Activated CD4-positive, alpha-beta T cell treated with anti-CD3 and anti-CD28 coated beads, Interleukin-10, Interleukin-2, amounts not matched to agents 100 ng/mL and 50 ng/mL, durations not matched to agents 16 hours and 8 hours (primary cell): ENCODE measurements at regions not wholly inside any gene's neighbourhood (a gene's known extent, or its start where the extent isn't known, plus 50 kb on each side); places are given as distances from the start of the nearest gene placed in this dataset.
A peak's percentile ranks its signal among the peaks of the same experiment; 100 is the strongest.

ENCODE experiments used
- DNase-seq: peaks from one replicate; pipeline ENCODE4 v3.0.0-alpha.2; 2020

DNA sequence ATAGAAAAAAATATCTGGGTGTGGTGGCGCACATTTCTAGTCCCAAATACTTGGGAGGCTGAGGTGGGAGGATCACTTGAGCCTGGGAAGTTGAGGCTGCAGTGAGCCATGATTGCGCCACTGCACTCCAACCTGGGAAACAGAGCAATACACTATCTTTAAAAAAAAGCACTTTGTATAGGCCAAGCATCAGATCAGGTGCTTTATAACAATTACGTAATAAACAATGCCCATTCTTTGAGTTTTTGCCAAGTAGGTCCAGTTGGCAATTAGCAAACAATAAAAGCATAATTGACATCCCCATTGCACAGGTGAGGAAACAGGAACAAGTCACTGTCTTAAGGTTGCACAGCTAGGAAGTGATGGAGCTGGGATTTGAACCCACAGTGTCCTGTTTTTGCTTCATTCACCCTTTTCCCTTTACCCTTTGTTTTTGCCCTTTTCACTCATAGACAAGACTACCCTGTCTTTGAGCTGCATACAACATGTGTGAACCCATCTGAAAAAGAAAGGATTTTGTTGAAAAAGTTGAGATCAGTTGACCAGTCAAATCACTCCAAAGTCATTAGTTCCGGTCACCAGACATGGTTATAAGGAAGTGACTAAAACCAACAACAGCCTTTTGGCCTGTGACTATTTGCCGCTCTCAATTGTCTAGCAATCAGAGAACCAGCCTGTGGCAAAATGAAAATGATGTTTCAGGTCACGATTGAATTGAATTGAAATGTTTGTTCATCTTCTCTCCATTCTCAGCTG lies 303.6 kb downstream of the TFAP2C start:
- DNase-seq, result no peak

DNA sequence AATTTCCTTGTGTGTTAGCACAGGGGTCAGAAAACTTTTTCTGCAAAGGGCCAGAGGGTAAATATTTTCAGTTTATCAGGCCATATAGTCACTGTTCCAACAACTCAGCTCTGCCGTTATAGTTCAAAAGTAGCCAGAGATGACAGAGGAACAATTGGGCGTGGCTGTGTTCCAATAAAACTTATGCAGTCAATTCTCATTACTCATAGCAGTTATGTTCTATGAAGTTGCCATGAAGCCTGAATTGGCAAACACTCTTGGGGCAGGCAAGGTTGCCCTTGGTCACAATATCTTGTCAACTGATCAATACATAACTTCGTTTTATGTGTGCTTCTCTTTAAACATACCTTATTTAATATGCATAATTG lies 304.2 kb downstream of the TFAP2C start:
- DNase-seq, result no peak

DNA sequence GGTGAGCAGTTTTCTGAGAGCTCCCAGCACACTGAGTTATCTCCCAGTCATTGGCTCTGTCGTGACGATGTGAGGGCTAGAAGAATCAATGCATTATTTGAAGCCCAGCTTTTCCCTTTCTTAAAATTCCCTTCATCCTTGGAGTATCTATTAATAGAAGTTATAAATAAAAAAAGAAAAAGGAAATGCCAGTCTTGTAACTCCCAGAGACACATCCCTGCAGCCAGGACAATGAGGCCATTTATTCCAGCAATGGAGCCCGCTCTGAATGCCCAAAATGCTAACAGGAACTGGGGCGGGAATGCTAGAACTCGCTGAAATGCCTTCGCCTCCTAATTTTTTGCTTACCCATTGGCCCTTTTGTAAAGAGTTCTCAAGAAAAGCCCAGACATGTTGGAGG lies 305.8 kb downstream of the TFAP2C start:
- DNase-seq, result no peak

DNA sequence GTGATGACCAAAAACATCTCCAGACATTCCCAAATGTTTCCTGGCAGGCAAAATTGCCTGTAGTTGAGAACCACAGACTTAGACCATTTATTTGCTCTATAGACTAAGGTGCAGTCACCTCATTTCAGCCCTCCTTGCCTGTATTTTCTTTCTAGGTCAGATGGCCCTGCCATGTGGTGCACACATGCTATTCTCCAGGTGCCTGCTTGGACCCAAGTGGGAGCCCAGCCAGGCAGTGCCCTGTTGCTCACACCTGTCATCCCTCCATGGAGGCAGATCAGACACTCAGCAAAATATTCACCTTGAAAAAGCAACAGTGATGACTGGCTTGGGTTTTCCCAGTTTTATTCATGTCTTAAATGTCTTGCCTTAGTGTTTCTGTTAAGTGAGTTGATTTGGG lies 311.4 kb downstream of the TFAP2C start:
- DNase-seq, result no peak

DNA sequence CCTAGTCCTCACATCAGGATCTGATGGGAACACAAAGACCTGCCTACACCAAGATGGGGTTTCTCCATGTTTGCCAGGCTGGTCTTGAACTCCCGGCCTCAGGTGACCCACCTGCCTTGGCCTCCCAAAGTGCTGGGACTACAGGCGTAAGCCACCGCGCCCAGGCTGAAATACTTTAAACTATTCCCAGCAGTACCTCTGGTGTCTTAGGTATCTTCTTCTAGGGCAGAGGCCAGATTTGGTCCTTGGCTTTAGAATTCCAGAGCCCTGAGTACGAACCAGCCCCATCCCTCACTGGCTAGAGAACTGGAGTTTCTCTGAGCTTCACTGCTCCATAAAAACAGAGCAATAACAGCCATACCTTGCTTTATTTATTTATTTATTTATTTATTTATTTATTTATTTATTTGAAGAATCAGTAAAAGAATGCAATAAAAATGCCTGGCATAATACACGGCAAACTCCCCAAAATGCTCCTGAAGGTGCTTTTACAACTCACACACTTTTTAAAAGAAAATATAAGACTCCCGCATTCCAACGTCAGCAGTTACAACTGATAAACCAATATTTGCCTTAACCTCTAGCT lies 312.1 kb downstream of the TFAP2C start:
- DNase-seq, result no peak

DNA sequence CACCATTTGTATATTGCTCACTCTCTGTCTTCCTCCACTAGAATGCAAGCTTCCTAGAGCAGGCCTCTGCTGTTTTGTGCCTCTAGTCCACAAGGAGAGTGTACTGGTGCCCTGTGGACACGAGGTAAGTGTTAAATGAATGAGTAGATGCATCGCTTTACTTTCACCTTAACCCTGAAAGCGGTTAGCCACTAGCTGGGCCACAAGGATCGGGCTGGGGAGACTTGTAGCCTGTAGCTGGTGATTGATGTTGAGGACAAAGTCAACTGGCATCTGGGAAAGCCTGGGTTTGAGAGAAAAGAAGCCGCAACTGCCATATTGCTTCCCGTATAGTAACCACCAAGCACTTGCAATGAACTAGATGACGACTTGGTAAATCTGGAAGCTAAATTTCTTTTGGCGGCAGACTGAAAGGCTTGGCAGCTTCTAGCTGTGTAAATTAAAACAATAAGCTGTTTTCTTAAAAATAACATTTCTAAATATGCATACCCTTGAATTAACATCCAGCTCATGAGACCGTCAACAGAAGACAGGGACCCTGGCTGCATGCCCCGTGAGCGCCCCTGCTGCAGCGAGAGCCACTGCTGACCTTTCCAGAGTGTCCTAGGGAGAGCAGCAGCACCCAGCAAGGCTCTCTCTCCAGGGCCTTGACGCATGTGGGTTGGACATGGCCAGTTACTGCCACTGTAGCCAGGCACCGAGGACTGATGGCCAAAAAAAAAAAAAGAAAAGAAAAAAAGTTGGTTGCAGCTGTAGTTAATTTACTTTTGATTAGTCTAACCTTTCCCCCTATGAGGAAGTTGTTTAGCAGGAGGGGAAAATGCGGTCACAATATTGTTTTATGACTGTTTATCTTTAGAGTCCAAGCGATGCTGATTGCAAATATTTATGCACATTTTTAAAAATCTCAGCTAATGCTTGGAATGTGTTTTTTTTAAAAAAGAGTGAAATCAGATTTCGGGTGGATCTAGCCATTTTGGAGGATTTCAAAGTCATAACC lies 315.1 kb downstream of the TFAP2C start:
- DNase-seq, result no peak

DNA sequence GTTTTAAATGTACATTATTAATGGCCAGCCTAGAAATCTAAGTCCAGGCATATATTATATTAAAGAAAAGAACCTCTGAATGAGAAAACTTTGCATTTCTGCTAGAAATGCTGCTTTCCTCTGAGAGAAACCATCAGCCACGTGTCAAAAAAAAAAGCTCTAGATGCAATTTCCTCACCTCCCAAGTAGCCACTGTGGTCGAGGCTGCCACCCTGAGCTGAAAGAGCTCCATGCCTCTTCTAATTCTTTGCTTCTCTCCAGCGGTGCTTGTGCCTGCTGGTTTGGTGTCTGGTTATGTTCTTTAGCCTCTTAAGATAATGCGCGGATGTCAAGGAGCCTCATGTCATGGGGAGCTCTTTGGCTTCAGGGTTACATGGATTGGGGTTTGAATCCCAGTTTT lies 316.0 kb downstream of the TFAP2C start:
- DNase-seq, result no peak

DNA sequence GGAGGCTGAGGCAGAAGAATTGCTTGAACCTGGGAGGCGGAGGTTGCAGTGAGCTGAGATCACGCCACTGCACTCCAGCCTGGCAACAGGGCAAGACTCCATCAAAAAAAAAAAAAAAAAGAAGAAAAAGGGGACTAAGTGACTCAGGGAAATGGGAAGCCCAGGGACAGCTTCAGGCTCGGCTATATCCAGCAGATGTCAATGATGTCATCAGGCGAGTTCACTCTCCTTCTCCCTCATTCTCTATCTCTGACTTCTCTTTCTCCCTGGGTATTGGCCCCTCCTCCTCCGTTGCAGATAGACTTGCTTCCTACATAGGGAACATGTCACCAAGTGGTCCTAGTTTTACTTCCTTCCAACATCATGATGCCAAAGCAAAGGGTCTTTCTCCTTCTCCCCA lies 316.8 kb downstream of the TFAP2C start:
- no peak for DNase-seq

DNA sequence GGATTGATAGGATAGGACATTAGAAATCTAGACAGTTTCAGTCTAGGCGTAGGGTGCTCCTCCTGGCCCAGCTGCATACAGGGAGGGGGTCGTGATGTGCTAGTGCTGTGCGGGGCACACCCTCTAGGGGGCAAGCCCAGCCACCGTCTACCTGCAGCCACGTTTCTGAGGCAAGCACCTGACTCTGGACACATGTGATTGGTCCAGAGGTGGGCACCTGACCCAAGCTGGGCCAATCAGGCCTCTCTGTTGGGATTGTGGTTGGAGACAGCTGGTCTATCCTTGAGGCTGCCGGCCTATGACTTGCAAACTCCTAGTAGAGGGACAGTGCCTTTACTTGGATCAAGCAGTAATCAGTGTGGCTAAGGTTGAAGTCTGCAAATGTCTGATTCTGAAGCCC lies 317.1 kb downstream of the BMP7 start:
- peak; percentile 2 for DNase-seq

DNA sequence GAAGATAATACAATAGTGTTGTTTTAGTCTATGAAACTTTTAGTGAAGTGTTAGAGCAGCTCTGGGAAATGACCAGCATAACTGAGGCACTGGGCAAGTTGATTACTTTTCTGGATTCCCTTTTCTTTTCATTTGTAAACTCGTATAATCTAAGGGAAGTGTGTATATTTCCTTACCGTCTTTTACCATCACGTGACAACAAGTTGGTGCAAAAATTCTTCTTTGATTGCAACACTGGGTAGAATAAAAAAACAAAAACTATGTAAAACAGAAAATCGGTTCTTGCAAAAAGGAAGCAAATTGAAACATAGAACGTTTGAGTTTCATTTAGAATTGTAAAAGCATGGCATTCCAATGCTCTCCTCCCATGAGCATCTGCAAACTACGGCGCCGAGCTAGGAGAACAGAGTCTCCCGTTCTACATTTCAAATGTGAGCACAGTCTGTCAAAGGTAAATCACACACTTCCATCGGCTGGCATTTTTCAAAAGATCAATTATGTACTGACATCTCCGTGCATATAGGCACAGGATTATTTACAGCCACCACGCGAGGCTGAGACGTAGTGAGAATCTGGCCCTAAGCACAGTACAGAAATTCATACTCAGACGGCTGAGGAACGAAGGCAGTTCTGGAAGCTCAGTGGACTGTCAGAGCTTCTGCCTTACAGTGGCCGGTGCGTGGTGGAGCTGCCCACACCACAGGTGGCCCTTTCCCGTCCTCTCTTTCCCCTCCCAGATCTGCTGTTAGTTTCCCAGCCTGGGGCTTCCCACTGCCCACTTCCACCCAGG lies 314.0 kb downstream of the BMP7 start:
- no peak for DNase-seq

DNA sequence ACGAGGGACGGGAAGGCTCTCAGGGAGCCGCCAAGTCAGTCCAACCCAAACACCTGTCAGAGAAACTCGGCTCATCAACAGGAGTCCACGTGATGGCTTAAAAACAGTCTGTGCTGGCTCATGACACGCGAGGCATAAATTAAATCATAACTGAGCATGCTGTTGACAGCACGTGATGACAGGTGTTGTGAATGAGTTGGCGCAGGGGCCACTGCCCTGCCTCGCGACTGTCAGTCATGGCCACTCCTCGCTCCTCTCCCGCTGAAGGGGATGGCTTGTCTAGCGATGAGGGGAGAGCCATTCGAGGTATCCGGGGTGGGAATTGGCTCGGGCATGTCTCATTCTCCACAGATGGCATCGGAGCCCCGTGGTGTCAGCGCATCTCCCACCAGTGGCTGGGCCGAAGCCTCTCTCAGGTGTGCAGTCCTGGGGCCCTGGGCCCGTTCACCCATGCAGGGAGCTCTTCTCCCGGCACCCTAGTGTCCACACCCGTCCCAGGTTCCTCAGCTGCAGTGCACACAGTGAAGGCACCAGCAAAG lies 313.3 kb downstream of the BMP7 start:
- DNase-seq, result no peak

DNA sequence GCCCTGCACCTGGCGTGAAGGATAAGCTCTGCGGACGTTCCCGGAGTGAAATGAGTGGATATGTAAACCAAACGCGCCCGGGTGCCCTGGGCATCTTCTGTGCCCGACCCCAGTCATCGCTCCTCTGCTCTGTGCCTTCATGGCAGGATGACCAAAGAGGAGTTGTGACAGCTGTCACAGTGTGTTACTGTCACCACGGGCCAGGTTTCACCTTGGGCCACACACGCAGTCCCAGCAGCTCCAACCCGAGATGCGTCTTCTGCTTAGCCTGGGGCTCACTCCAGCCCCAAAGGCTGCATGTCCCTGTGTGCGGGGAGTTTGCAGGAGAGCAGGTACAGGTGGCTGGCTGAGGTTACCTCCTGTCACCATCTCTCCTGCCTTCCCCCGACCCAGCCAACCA lies 311.6 kb downstream of the BMP7 start:
- DNase-seq, result no peak

DNA sequence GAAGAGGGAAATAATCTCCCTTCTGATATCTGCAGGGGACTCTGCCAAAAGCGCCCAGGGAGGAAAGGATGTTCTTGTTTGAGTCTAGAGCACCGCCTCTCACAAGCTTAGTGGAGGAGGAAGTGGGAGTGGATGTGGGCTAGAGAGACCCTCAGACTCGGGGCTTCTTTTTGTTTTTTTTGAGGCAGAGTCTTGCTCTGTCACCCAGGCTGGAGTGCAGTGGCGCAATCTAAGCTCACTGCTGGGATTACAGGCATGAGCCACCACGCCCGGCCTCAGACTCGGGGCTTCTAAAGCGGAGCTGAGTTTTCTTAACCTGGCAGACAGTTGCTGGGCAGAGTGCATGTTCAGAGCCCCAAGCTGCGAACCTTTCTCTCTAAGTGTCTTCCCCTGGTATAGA lies 310.8 kb downstream of the BMP7 start:
- DNase-seq, result no peak

DNA sequence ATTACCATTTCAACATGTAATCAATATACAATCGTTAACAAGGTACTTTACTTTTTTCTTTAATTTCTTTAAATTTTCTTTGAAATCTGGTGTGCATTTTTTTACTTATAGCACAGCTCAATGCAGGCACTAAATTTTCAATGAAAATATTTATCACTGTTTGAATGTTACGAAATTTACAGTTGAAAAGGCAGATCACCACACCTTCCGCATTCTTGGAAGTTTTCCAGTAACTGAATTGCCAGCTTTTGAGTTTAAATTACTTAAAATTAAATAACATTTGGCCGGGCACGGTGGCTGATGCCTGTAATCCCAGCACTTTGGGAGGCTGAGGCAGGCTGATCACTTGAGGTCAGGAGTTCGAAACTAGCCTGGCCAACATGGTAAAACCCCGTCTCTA lies 309.9 kb downstream of the BMP7 start:
- no peak for DNase-seq

DNA sequence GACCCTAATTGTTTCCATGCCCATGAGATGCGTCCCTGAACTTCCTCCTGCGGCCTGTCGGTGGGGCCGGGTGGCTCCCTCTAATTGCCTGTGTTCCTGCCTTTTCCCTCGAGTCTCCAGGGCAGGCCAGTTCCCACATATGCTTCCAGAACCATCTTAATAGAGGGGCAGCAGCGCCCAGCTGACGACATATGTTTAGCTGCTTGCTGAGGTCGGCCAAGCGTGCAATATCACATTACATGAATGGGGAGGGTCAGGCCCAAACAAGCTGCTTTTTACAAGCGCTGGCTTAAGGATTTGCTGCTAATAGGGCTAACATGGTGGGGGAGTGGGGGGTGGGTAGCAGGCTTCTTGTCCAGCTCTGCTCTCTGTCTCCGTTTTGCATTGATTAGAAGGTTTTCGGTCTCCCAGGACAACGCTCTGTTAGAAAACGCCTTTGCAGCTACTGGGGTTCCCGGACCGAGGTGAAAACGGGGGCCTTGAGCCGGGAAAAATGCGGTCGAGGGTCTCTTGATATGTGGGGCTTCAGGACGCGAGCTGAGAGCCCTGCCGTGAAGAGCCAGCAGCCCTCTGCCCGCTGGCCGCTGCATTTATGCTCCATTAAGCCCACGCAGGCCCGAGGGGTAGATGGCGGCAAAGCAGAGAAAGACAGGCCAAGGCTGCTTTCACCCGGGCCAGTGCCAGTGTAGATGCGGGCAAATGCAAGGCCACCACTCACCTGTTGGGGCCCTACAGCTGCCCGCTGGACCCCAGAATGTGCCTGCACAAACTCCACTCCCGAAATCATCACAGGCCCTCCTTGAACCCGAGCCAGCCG lies 308.5 kb downstream of the BMP7 start:
- DNase-seq, result no peak

DNA sequence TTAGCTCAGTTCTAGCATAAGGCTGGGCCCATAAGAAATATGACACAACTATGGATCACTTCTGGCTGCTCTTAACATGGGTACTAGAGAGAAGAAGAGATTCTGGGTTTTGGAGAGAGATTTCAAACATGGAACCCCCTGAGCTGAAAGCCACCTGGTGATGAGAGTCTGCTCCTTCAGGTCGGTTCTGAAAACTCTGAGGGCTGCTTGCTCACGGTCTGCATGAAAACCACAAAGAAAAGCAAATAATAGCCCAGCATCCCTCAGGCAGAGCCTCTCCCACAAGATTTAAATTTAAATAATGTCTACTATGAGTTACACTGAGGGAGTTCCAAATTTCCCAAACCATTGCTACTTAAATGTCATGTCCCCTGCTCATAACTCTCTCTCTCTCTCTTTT lies 301.5 kb downstream of the BMP7 start:
- DNase-seq, result no peak

DNA sequence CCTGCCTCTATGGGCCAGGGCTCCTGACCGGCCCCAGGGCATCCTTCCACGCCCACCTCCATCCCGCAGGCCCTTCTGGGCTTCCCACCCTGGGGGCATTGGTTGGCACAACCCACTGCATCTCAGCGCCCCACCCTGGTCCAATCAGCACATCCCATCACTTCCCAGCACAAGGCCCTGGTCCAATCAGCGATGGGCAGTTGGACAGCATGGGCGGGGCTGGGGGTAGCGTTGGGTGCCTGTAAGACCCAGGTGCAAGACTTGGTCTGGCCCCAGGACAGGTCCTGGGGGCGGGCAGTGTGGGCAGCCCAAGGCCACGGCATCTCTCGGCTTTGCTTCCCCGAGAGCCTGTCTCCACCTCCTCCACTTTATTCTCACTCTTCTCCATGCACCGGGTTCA lies 298.5 kb downstream of the BMP7 start:
- DNase-seq, result no peak

DNA sequence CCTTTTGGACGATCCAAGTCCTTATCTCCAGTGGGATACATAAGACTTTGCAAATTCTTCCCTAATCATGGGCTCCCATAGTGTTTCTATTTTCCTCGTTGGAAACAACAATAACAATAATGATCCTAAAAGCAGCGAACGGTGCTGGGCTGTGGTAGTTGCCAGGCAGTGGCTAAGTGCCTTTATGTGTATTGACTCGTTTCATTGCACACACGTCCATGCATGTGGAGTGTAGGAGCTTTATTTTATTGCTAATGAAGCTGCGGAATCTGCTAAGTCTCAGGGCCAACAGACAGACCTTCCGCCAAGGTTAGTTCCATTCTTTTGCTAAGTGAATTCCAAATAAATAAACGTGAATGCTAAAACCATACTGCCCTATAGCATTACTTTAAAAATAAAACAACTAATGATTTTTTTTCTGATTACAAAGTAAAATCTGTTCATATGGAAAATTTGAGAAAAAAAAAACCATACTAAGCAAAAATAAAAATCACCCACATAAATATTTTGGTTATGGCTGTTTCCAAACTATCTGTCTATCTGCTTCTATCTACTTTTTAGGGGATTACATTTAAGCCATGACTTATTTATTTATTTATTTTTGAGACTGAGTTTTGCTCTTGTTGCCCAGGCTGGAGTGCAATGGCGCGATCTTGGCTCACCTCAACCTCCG lies 297.9 kb downstream of the BMP7 start:
- no peak for DNase-seq

DNA sequence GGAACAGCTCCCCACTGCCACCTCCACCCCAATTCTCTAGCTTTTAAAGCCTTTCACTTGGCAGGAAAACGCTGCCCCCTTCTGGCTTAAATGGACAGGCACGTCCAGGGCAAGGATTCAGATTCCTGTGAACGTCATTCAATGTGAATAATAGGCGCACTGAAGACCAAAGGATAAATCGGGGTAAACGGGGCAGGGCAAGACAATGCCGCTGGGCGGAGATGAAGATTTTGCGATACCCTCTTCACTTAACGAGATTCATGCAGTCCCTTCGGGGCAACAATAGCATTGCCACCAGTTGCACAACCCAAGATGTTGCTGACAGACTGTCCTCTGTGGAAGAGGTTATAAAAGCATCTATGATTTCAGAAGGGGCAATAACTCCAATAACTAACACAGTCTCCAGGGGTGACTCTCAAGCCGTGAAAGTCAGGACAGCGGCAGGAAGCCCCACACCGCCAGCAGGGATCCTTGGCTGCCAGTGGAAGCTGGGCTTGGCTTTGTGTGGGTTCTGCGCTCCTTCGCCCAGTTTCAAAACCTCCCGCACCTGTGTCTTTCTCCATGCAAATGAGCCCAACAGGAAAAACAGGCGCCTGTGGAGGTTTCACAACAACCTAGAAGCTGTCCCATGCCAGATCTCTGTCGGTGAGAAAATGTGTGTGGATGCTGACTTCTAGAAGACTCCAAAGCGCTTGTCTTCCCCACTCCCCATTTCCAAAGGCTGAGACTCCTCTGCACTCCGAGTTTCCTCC lies 291.8 kb downstream of the BMP7 start:
- peak; percentile 35 for DNase-seq

DNA sequence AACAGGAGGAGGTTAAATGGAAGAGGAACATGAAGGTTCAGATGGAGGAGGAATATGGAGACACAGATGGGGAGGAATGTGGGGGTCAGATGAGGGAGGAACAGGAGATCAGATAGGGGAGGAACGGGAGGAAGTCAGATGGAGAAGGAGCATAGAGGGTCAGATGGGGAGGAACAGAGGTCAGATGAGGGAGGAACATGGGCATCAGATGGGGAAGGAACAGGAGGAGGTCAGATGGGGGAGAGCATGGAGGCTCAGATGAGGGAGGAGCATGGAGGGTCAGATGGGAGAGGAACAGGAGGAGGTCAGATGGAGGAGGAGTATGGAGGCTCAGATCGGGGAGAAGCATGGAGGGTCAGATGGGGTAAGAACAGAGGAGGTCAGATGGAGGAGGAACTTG lies 290.6 kb downstream of the BMP7 start:
- no peak for DNase-seq
